GM18907 (cell line): ENCODE measurements at regions not wholly inside any gene's neighbourhood (a gene's known extent, or its start where the extent isn't known, plus 50 kb on each side); places are given as distances from the start of the nearest gene placed in this dataset.
A peak's percentile ranks its signal among the peaks of the same experiment; 100 is the strongest.

Experiments
- ATAC-seq: cut with Tn5 transposase; IDR thresholded peaks from one replicate; pipeline ENCODE4 v1.9.1; 2021; ENCODE audit warnings: mild to moderate bottlenecking, moderate library complexity; ENCODE audit not compliant: unreplicated experiment

GRCh38 chr1:106962591-106962990 lies 93.9 kb upstream of the PRMT6 start:
- no peak for ATAC-seq

GRCh38 chr1:106964495-106964894 lies 92.0 kb upstream of the PRMT6 start:
- no peak for ATAC-seq

GRCh38 chr1:106968644-106969043 lies 87.8 kb upstream of the PRMT6 start:
- no peak for ATAC-seq

- no peak for ATAC-seq
Observed at GRCh38 chr1:106969731-106970130, 86.7 kb upstream of the PRMT6 start.

GRCh38 chr1:106972074-106972473 lies 84.4 kb upstream of the PRMT6 start:
- ATAC-seq = no peak

- no peak for ATAC-seq
Observed at GRCh38 chr1:106975944-106976343, 80.5 kb upstream of the PRMT6 start.

GRCh38 chr1:106978477-106979322 lies 77.8 kb upstream of the PRMT6 start:
- no peak for ATAC-seq

- no peak for ATAC-seq
Observed at GRCh38 chr1:106979371-106979770, 77.1 kb upstream of the PRMT6 start.

- no peak for ATAC-seq
Observed at GRCh38 chr1:106980121-106980520, 76.4 kb upstream of the PRMT6 start.

- ATAC-seq = no peak
Observed at GRCh38 chr1:106984801-106985200, 71.7 kb upstream of the PRMT6 start.

GRCh38 chr1:106986603-106987002 lies 69.9 kb upstream of the PRMT6 start:
- no peak for ATAC-seq

- peak; percentile 93 for ATAC-seq
Observed at GRCh38 chr1:106995970-106996369, 60.5 kb upstream of the PRMT6 start.

GRCh38 chr1:106998431-106999002 lies 58.0 kb upstream of the PRMT6 start:
- no peak for ATAC-seq

GRCh38 chr1:107000902-107001301 lies 55.6 kb upstream of the PRMT6 start:
- no peak for ATAC-seq

- ATAC-seq = no peak
Observed at GRCh38 chr1:107003972-107004371, 52.5 kb upstream of the PRMT6 start.

GRCh38 chr1:107004421-107004820 lies 52.1 kb upstream of the PRMT6 start:
- ATAC-seq = no peak
